ENCODE measurements at regions not wholly inside any gene's neighbourhood (a gene's known extent, or its start where the extent isn't known, plus 50 kb on each side); places are given as distances from the start of the nearest gene placed in this dataset.

DNA sequence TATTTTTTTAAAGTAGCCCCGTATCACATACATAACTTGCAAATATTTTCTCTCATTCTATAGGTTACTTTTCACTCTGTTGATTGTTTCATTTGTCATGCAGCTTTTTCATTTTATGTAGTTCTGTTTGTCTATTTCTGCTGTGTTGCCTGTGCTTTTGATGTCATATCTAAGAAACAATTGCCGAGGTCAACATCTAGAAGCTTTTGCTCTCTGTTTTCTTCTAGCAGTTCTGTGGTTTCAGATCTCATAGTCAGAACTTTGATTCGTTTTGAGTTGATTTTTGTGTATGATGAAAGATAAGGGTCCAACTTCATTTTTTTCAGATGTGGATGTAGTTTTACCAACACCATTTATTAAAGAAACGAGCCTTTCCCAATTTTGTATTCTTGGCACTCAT lies 79.5 kb downstream of the CD200 start:
- TF ChIP-seq, protein P1, sequence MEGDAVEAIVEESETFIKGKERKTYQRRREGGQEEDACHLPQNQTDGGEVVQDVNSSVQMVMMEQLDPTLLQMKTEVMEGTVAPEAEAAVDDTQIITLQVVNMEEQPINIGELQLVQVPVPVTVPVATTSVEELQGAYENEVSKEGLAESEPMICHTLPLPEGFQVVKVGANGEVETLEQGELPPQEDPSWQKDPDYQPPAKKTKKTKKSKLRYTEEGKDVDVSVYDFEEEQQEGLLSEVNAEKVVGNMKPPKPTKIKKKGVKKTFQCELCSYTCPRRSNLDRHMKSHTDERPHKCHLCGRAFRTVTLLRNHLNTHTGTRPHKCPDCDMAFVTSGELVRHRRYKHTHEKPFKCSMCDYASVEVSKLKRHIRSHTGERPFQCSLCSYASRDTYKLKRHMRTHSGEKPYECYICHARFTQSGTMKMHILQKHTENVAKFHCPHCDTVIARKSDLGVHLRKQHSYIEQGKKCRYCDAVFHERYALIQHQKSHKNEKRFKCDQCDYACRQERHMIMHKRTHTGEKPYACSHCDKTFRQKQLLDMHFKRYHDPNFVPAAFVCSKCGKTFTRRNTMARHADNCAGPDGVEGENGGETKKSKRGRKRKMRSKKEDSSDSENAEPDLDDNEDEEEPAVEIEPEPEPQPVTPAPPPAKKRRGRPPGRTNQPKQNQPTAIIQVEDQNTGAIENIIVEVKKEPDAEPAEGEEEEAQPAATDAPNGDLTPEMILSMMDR (IDR thresholded peaks at IDR 0.05; ENCODE audit: low read depth, low read length, missing control alignments), result no peak
- no peak overlapping the region for H3K4me3 ChIP-seq (ENCODE audit: low read depth, low read length)
- DNase-seq (ENCODE audit: low read depth), result no peak
- in situ Hi-C loops (cut with HindIII; ENCODE audit: low sequenced_read_pairs), result loop anchor here (5.0 kb wide), 1 partner anchor 50 kb away; no protein-coding TSS in a partner anchor

DNA sequence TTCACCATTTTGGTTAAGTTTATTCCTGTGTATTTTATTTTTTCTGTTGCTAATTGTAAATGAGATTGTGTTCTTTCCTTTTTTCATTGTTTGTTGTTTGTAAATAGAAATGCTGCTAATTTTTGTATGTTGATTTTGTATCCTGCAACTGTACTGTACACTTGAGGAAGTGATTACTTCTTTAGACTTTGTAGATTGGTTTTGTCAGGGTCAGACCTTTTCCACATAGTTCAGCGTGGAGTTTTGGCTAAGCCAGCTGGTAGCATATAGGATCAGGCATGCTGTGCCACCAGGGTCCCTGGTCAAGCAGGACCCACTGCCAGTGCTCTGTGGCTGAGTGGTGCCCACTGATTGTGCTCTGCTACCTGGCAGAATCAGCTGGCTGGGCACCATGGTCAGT lies 80.1 kb downstream of the CD200 start:
- TF ChIP-seq, protein P1 (IDR thresholded peaks at IDR 0.05; ENCODE audit: low read depth, low read length, missing control alignments), result no peak
- in situ Hi-C loops (cut with HindIII; ENCODE audit: low sequenced_read_pairs), result loop anchor here (5.0 kb wide), 1 partner anchor 51 kb away; no protein-coding TSS in a partner anchor

DNA sequence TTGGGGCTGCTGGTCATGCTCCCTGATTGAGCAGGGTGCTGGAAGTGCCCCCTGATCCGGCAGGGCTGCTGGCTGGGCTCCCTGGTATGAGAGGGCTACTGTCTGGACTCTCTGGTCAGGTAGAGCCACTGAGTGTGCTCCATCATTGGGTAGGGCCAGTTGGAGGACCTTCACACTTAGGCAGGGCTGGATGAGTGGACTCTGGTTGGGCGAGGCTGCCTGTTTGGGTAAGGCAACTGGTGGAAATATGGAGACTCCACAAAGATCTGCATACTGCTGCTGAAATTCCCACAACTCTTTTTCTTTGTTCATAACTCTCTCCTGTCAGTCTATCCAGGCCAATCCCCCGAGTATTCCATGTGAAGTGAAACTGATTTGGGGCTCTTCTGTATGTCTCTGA lies 80.8 kb downstream of the CD200 start:
- DNase-seq (ENCODE audit: low read depth), result no peak
- H3K4me3 ChIP-seq (ENCODE audit: low read depth, low read length), result no peak overlapping the region
- in situ Hi-C loops (cut with HindIII; ENCODE audit: low sequenced_read_pairs), result loop anchor here (5.0 kb wide), 1 partner anchor 51 kb away; no protein-coding TSS in a partner anchor
- TF ChIP-seq, protein P1 (IDR thresholded peaks at IDR 0.05; ENCODE audit: low read depth, low read length, missing control alignments), result no peak

More for the DNA sequence above, 80.1 kb downstream of the CD200 start:
- H3K4me3 ChIP-seq (ENCODE audit: low read depth, low read length), result no peak overlapping the region
- DNase-seq (ENCODE audit: low read depth), result no peak
